Neural progenitor cell (in vitro differentiated cells): ENCODE measurements at regions not wholly inside any gene's neighbourhood (a gene's known extent, or its start where the extent isn't known, plus 50 kb on each side); places are given as distances from the start of the nearest gene placed in this dataset.

Source experiments
- DNase-seq: peaks from one replicate; pipeline ENCODE4 v3.0.0-alpha.2; 2016; ENCODE audit warnings: low spot score
- H2AFZ ChIP-seq: fragments of 200-600 bp; sonication (generic); replicated peaks from 2 replicates; pipeline ENCODE4 v1.6.1; 2016; ENCODE audit warnings: antibody characterized with exemption
- H3F3A ChIP-seq: fragments of 200-600 bp; sonication (generic); 2 replicates; pipeline ENCODE4 v1.6.1; 2016; ENCODE audit warnings: antibody characterized with exemption, low read depth
- H3K27ac ChIP-seq: fragments of 200-600 bp; sonication (generic); 2 replicates; pipeline ENCODE4 v1.5.1; 2016; ENCODE audit warnings: mild to moderate bottlenecking
- H3K27me3 ChIP-seq: fragments of 200-600 bp; sonication (generic); 2 replicates; pipeline ENCODE4 v1.6.1; 2016; ENCODE audit warnings: mild to moderate bottlenecking, moderate library complexity
- H3K36me3 ChIP-seq: fragments of 200-600 bp; sonication (generic); 2 replicates; pipeline ENCODE4 v1.5.1; 2016
- H3K4me1 ChIP-seq: fragments of 200-600 bp; sonication (generic); 2 replicates; pipeline ENCODE4 v1.6.1; 2016; ENCODE audit warnings: mixed run types
- H3K4me2 ChIP-seq: fragments of 200-600 bp; sonication (generic); 2 replicates; pipeline ENCODE4 v1.6.1; 2016
- H3K4me3 ChIP-seq: fragments of 200-600 bp; sonication (generic); 2 replicates; pipeline ENCODE4 v1.5.1; 2016
- H3K79me2 ChIP-seq: fragments of 200-600 bp; sonication (generic); 2 replicates; pipeline ENCODE4 v1.6.1; 2016; ENCODE audit warnings: low read depth
- H3K9ac ChIP-seq: fragments of 200-600 bp; sonication (generic); 2 replicates; pipeline ENCODE4 v1.6.1; 2016
- H3K9me3 ChIP-seq: fragments of 200-600 bp; sonication (generic); 2 replicates; pipeline ENCODE4 v1.5.1; 2016; ENCODE audit warnings: low read depth
- H4K20me1 ChIP-seq: fragments of 200-600 bp; sonication (generic); 2 replicates; pipeline ENCODE4 v1.6.1; 2016; ENCODE audit warnings: low read depth
- H3K27ac Mint-ChIP-seq: 3 replicates; pipeline ENCODE4 v1.8.0; 2021; ENCODE audit warnings: mixed read lengths
- H3K27me3 Mint-ChIP-seq: 2 replicates; pipeline ENCODE4 v1.8.0; 2022; ENCODE audit warnings: low read depth, mild to moderate bottlenecking, inconsistent platforms, moderate library complexity, mixed read lengths; ENCODE audit not compliant: insufficient read depth
- H3K36me3 Mint-ChIP-seq: 3 replicates; pipeline ENCODE4 v1.8.0; 2021; ENCODE audit warnings: mixed read lengths
- H3K4me1 Mint-ChIP-seq: 3 replicates; pipeline ENCODE4 v1.8.0; 2021; ENCODE audit warnings: mixed read lengths
- H3K4me3 Mint-ChIP-seq: 3 replicates; pipeline ENCODE4 v1.8.0; 2021; ENCODE audit warnings: mild to moderate bottlenecking, moderate library complexity, mixed read lengths
- H3K9me3 Mint-ChIP-seq: 3 replicates; pipeline ENCODE4 v1.8.0; 2020; ENCODE audit warnings: mixed read lengths
- EZH2 ChIP-seq: fragments of 200-600 bp; sonication (generic); IDR thresholded peaks from 2 replicates; pipeline ENCODE4 v1.6.1; 2017; ENCODE audit warnings: antibody characterized with exemption, mild to moderate bottlenecking, moderate library complexity
- EZH2phosphoT487 ChIP-seq: fragments of 200-600 bp; sonication (generic); IDR thresholded peaks from 2 replicates; pipeline ENCODE4 v1.6.1; 2017; ENCODE audit warnings: antibody characterized with exemption
- TF ChIP-seq, protein P1 (sequence below): fragments of 200-600 bp; sonication (generic); IDR thresholded peaks from 2 replicates; pipeline ENCODE4 v1.5.1; 2017; ENCODE audit warnings: antibody characterized with exemption, mild to moderate bottlenecking

DNA sequence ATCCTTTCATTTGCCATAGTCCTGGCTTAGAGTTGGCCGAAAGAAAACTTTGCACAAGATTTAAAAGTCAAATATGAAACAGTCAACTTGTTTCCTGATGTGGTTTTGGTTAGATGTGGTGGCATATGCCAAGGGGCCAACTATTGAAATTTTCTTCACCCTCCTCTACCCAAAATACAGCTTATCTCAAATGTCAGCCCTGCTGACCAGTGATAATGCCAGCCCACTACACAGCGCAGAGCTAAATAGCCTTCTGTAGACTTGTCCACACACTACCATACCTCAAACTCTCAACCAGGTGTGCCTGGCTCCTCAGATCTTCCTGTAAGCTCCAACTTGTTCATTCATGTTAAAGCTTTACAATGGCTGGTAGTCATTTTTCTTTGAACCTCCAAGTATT is 368.5 kb upstream of the STAC start:
- H3K79me2 ChIP-seq = no peaks in the 10 kb centered on the region
- H3K27ac Mint-ChIP-seq = no peak overlapping the region
- H3F3A ChIP-seq = no peaks in the 10 kb centered on the region
- no peaks in the 10 kb centered on the region for H3K36me3 ChIP-seq
- no peaks in the 10 kb centered on the region for H4K20me1 ChIP-seq
- no peaks in the 10 kb centered on the region for H3K9me3 Mint-ChIP-seq
- no peak overlapping the region for H3K4me3 ChIP-seq
- TF ChIP-seq EZH2phosphoT487 = no peak
- TF ChIP-seq EZH2 = no peak
- TF ChIP-seq, protein P1, sequence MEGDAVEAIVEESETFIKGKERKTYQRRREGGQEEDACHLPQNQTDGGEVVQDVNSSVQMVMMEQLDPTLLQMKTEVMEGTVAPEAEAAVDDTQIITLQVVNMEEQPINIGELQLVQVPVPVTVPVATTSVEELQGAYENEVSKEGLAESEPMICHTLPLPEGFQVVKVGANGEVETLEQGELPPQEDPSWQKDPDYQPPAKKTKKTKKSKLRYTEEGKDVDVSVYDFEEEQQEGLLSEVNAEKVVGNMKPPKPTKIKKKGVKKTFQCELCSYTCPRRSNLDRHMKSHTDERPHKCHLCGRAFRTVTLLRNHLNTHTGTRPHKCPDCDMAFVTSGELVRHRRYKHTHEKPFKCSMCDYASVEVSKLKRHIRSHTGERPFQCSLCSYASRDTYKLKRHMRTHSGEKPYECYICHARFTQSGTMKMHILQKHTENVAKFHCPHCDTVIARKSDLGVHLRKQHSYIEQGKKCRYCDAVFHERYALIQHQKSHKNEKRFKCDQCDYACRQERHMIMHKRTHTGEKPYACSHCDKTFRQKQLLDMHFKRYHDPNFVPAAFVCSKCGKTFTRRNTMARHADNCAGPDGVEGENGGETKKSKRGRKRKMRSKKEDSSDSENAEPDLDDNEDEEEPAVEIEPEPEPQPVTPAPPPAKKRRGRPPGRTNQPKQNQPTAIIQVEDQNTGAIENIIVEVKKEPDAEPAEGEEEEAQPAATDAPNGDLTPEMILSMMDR = no peak
- no peaks in the 10 kb centered on the region for H3K36me3 Mint-ChIP-seq
- no peak overlapping the region for H3K4me2 ChIP-seq
- H3K27ac ChIP-seq = no peak overlapping the region
- H3K9me3 ChIP-seq = no peaks in the 10 kb centered on the region
- H2AFZ ChIP-seq = no peak overlapping the region
- no peak overlapping the region for H3K4me3 Mint-ChIP-seq
- no peaks in the 10 kb centered on the region for H3K4me1 Mint-ChIP-seq
- no peaks in the 10 kb centered on the region for H3K27me3 ChIP-seq
- H3K27me3 Mint-ChIP-seq = no peaks in the 10 kb centered on the region
- H3K4me1 ChIP-seq = peaks cover 7% of the 10 kb centered on the region
- no peak for DNase-seq
- H3K9ac ChIP-seq = no peak overlapping the region

DNA sequence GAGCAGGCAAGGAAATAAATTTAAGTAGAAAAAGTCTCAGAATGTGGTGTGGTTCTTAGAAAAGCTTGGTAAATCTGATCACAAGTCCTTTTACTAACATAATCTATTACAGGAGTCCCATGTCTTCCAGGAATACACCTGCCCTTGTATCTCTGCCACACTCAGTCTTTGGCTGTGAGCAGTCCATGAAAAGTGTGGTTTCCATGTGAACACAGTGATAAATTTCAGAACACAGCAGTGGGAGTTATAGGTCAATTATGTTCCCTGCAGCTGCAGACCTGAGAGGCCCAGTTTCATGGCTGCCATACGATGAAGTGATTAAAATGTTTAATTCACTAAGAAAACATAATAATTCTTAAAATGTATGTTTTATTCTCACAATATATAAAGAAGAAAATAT is 366.9 kb upstream of the STAC start:
- Mint-ChIP-seq H3K9me3 (no peaks in the 10 kb centered on the region), H3K4me3 (no peak overlapping the region), H3K4me1 (no peaks in the 10 kb centered on the region), H3K27me3 (no peaks in the 10 kb centered on the region), H3K36me3 (no peaks in the 10 kb centered on the region), H3K27ac (no peak overlapping the region)
- Histone ChIP-seq H3K27ac (no peak overlapping the region), H3K4me2 (no peak overlapping the region), H3F3A (no peaks in the 10 kb centered on the region), H3K9me3 (no peaks in the 10 kb centered on the region), H2AFZ (no peak overlapping the region), H3K9ac (no peak overlapping the region), H3K27me3 (no peaks in the 10 kb centered on the region), H3K79me2 (no peaks in the 10 kb centered on the region), H3K36me3 (no peaks in the 10 kb centered on the region), H3K4me3 (no peak overlapping the region), H4K20me1 (no peaks in the 10 kb centered on the region), H3K4me1 (peaks cover 7% of the 10 kb centered on the region)
- DNase-seq = no peak
- TF ChIP-seq, protein P1 = no peak
- TF ChIP-seq EZH2phosphoT487 = no peak
- no peak for TF ChIP-seq EZH2

GRCh38 chr3:36025232-36025631 is 355.1 kb upstream of the STAC start:
- H3K4me3 ChIP-seq = no peak overlapping the region
- Mint-ChIP-seq H3K4me1 (no peaks in the 10 kb centered on the region), H3K9me3 (no peaks in the 10 kb centered on the region), H3K27ac (no peak overlapping the region), H3K27me3 (peaks cover 4% of the 10 kb centered on the region), H3K4me3 (no peak overlapping the region), H3K36me3 (no peaks in the 10 kb centered on the region)
- H3K36me3 ChIP-seq = no peaks in the 10 kb centered on the region
- no peak overlapping the region for H3K4me2 ChIP-seq
- no peaks in the 10 kb centered on the region for H3F3A ChIP-seq
- H3K27me3 ChIP-seq = no peaks in the 10 kb centered on the region
- no peak for DNase-seq
- no peaks in the 10 kb centered on the region for H4K20me1 ChIP-seq
- no peak overlapping the region for H3K27ac ChIP-seq
- no peaks in the 10 kb centered on the region for H3K4me1 ChIP-seq
- no peaks in the 10 kb centered on the region for H3K79me2 ChIP-seq
- no peak overlapping the region for H3K9ac ChIP-seq
- TF ChIP-seq, protein P1 = no peak
- no peak for TF ChIP-seq EZH2
- no peak for TF ChIP-seq EZH2phosphoT487
- no peaks in the 10 kb centered on the region for H3K9me3 ChIP-seq
- no peak overlapping the region for H2AFZ ChIP-seq
